ENCODE measurements at regions not wholly inside any gene's neighbourhood (a gene's known extent, or its start where the extent isn't known, plus 50 kb on each side); places are given as distances from the start of the nearest gene placed in this dataset.

DNA sequence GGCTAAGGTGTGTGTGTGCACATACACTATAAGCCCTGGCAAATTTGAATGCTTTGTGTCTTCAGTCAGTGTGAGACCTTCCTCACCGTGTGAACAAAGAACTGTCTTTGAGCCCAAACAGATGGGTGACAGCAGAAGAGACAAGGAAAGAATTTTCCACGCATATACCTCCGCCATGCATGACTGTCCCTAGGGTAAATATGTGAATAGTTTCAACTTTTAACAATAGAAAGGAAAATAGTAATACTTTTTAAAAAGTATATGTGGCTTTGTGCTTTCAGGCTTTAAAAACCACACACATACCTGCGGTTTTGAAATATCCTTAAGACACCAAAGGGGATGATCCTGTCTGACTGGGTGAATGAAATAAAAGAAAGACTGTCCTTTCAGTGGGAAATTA is 438.6 kb upstream of the MPDZ start:
- Histone ChIP-seq H3K27me3 (no peaks in the 10 kb centered on the region), H3K4me3 (no peak overlapping the region), H3K4me1 (no peaks in the 10 kb centered on the region), H3K36me3 (no peaks in the 10 kb centered on the region), H3K27ac (no peak overlapping the region), H3K9me3 (no peaks in the 10 kb centered on the region)
- TF ChIP-seq, protein P1, sequence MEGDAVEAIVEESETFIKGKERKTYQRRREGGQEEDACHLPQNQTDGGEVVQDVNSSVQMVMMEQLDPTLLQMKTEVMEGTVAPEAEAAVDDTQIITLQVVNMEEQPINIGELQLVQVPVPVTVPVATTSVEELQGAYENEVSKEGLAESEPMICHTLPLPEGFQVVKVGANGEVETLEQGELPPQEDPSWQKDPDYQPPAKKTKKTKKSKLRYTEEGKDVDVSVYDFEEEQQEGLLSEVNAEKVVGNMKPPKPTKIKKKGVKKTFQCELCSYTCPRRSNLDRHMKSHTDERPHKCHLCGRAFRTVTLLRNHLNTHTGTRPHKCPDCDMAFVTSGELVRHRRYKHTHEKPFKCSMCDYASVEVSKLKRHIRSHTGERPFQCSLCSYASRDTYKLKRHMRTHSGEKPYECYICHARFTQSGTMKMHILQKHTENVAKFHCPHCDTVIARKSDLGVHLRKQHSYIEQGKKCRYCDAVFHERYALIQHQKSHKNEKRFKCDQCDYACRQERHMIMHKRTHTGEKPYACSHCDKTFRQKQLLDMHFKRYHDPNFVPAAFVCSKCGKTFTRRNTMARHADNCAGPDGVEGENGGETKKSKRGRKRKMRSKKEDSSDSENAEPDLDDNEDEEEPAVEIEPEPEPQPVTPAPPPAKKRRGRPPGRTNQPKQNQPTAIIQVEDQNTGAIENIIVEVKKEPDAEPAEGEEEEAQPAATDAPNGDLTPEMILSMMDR (IDR thresholded peaks at IDR 0.05) = no peak
- no peak for TF ChIP-seq POLR2A (IDR thresholded peaks at IDR 0.05)
- no peak for DNase-seq

DNA sequence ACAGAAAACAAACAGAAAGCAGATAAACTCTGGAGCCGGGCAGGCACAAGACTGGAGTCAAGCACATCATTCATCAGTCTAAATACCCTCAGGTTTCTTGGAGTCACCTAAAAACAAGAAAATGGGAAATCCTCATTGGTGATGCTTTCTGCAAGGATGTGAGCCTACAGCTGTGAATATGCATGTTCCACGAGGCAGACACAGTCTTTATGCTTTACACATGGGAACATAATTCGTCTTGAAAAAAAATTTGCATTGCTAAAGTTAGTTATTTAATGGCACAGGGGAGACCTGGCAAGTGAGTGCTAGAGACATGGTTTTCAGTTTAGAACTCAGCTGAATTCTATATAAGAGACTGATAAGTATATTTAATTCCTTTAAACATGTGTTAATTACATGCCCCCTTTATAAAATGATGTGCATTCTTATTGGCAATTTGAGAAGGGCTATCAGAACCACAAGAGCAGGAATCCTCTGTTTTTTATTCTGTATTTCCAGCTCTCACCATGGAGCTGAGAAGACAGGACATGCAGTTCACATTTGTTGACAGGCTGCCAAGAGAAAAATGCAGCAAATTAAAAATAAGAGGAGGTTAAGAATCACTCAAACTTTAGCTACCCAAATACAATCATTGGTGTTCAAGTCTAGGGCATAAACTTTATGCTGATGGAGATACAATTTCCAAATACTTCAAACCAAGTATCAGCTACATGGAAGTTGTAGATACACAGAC is 438.0 kb upstream of the MPDZ start:
- TF ChIP-seq POLR2A (IDR thresholded peaks at IDR 0.05) = no peak
- TF ChIP-seq, protein P1 (IDR thresholded peaks at IDR 0.05) = no peak
- Histone ChIP-seq H3K4me1 (no peaks in the 10 kb centered on the region), H3K27ac (no peak overlapping the region), H3K27me3 (no peaks in the 10 kb centered on the region), H3K4me3 (no peak overlapping the region), H3K36me3 (no peaks in the 10 kb centered on the region), H3K9me3 (no peaks in the 10 kb centered on the region)
- DNase-seq = no peak

DNA sequence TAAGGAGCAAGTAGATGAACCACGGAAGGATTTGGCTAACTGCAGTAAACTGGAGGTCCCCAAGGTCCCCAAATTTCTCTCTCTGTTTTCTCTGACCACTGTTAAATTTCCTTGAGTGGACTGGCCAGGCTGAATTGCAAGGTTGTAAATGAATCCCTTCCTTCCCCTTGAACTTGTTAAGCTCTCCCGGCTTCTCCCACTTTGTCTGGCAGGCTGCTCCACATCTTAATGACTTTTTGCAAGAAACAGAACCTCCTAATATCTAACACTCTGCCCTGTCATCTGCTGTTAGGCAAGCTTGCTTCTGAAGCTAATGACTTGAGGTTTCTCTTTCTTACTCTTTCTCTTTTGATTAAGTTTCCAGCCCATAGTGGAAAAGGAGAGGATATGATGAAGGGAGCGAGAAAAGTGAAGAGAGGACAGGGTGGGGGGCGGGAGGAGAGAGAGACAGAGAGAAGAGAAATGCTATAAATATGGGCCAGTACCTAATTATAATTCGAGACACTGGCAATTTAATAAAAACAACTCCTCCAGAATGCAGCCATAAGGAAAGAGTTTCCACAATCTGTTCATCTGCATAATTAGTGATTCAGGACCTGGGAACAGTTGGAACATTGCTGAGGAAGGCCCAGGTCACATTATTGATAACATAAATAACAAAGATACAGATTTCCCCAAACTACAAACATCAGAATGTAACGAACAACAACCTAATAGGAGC is 437.3 kb upstream of the MPDZ start:
- TF ChIP-seq, protein P1 (IDR thresholded peaks at IDR 0.05) = no peak
- no peak for TF ChIP-seq POLR2A (IDR thresholded peaks at IDR 0.05)
- DNase-seq = no peak
- Histone ChIP-seq H3K4me3 (no peak overlapping the region), H3K9me3 (no peaks in the 10 kb centered on the region), H3K4me1 (no peaks in the 10 kb centered on the region), H3K36me3 (no peaks in the 10 kb centered on the region), H3K27ac (no peak overlapping the region), H3K27me3 (no peaks in the 10 kb centered on the region)

DNA sequence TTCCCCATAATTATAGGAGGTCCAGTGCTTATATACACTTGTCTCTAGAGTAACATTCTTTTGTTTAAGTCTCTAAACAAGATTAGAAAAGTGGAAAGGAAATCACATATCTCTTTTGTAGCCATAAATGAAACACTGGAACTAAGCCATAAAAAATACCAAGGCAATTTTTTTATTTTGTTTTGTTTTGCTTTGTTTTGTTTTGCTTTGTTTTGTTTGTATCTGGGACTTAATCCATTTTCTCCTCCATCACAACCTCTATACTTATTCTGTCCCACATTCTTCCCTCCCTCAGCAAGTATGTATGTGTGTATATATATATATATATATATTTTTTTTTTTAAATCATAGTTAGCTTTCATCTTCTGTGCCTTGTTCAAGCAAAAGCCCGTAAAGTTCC is 436.6 kb upstream of the MPDZ start:
- Histone ChIP-seq H3K36me3 (no peaks in the 10 kb centered on the region), H3K27me3 (no peaks in the 10 kb centered on the region), H3K27ac (no peak overlapping the region), H3K4me3 (no peak overlapping the region), H3K9me3 (no peaks in the 10 kb centered on the region), H3K4me1 (no peaks in the 10 kb centered on the region)
- TF ChIP-seq POLR2A (IDR thresholded peaks at IDR 0.05) = no peak
- TF ChIP-seq, protein P1 (IDR thresholded peaks at IDR 0.05) = no peak
- no peak for DNase-seq

DNA sequence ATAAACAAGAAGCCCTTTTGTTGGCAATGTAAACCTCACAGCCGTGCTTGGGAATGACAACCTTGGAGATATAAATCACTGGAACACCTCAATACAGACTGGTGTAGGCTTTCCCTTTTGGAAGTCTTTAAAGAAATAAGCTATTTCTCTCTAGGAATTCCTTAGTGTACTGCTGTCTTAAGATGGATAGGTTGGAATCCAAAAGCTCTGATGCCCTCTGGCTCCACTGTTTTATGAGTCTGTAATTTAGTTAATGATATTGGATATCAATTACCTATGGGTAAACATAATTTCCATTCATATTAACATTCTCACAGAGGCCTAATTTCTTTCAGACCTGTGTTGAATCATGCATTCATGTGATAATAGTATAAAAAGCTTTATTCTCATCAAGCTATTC is 435.9 kb upstream of the MPDZ start:
- H3K27ac ChIP-seq = no peak overlapping the region

More for the DNA sequence above, 435.9 kb upstream of the MPDZ start:
- TF ChIP-seq, protein P1 (IDR thresholded peaks at IDR 0.05) = no peak
- TF ChIP-seq POLR2A (IDR thresholded peaks at IDR 0.05) = no peak
- Histone ChIP-seq H3K4me3 (no peak overlapping the region), H3K4me1 (no peaks in the 10 kb centered on the region), H3K36me3 (no peaks in the 10 kb centered on the region), H3K9me3 (no peaks in the 10 kb centered on the region), H3K27me3 (no peaks in the 10 kb centered on the region)
- no peak for DNase-seq

Measured in Peyer's patch (tissue), 4 donors.